Activated effector memory CD4-positive, alpha-beta T cell treated with anti-CD3 and anti-CD28 coated beads, Interleukin-2, amount 50 U/mL, for 16 hours (primary cell): ENCODE measurements at regions not wholly inside any gene's neighbourhood (a gene's known extent, or its start where the extent isn't known, plus 50 kb on each side); places are given as distances from the start of the nearest gene placed in this dataset.

Experiments
- DNase-seq: peaks from one replicate; pipeline ENCODE4 v3.0.0-alpha.2; 2020

DNA sequence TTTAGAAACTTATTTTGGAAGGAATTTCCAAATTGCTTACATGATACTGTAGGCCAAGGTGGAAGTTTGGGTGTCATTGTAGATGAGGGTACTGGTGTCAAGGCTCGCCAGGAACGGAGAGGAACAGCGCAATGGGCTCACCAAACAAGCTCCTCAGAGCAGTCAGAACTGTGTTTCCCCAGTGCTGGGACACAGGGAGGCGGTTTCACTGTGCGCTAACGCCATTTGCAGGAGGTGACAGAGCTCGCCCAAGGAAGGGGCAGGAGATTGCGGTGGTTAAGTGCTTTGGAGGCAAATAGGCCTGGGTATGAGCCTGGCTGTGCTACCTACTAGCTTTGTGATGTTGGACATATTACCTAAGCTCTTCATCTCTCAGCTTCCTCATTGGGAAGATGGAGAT lies 57.3 kb downstream of the HHEX start:
- DNase-seq: no peak

GRCh38 chr10:92747600-92747999 lies 57.8 kb downstream of the HHEX start:
- peak; percentile 63 for DNase-seq

GRCh38 chr10:92750791-92751533 lies 61.2 kb downstream of the HHEX start:
- no peak for DNase-seq

- DNase-seq: no peak
Observed at GRCh38 chr10:92751534-92751811, 61.7 kb downstream of the HHEX start.

DNA sequence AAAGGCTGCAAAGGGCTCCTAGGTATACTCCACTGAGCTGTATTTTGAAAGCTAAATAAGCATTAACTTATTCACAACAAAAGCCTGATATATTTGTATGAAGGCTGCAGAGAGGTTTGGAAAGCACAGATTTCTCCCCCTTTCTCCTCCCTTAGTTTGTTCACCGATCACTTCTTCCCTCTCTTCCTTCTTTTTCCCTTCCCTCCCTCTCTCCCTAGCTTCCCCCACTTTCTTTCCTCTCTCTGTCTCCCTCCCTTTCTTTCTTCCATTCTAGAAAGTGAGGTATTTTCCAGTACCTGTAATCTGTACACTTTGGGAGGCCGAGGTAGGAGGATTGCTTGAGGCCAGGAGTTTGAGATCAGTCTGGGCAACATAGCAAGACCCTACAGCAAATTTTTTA lies 62.1 kb downstream of the HHEX start:
- no peak for DNase-seq

- no peak for DNase-seq
Observed at GRCh38 chr10:92753865-92754264, 64.1 kb downstream of the HHEX start.

DNA sequence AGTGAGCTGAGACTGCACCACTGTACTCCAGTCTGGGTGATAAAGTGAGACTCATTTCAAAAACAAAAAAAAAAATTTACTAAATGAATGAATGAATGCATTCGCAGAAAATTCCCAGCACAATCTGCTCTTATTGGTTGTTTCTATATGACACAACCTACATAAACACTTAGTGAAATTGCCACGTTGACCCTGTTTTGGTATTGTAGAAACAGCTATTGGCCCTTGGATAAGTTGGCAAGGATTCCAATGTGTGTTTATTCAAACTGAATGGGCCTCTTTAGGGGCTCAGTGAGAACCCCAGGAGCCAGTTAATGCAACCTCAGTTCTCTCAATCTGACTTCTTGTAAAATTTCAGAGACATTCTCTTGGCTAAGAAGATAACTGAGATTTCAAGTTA lies 66.0 kb downstream of the HHEX start:
- no peak for DNase-seq

DNA sequence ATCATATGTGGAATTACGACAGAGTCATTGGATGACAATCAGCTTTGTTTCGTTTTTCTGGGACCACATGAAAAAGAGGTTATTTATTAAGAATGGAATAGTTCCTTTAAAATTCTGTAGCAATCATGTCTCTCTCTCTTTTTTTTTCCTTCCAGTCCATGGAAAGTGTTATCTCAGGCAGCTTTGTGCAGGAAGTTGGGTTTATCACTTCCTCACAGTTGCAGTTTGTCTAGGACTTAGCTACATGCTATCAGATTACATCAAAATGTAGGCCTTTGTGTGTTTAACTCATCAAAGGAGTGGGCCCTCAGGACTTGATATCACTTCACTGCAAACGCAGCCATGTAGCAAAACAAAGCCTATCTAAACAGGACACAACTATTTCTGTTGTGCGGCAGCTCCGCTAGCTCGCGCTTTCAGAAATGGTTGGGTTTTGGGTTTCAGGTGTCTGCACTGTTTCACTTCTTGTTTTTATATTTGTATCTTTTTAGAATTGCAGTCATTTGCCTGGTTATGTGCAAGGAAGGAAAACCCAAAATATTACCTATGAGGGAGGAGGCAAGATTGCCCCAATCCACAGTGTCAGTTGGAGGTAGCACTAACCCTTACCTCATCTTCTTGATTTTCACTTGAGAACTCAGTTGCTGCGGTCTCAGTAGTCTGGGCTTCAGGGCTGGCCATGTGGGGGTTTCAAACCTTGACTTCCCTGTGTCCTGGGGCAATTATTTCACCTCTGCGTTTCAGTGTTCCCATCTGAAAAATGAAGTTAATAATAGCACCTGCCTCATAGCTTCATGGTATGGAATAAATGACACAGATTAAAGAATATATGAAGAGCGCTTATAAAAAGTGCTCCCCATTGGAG lies 66.7 kb downstream of the HHEX start:
- no peak for DNase-seq

GRCh38 chr10:92757066-92757710 lies 67.4 kb downstream of the HHEX start:
- DNase-seq: no peak

- no peak for DNase-seq
Observed at GRCh38 chr10:92757711-92758104, 68.0 kb downstream of the HHEX start.

- DNase-seq: no peak
Observed at GRCh38 chr10:92758594-92758993, 68.8 kb downstream of the HHEX start.

DNA sequence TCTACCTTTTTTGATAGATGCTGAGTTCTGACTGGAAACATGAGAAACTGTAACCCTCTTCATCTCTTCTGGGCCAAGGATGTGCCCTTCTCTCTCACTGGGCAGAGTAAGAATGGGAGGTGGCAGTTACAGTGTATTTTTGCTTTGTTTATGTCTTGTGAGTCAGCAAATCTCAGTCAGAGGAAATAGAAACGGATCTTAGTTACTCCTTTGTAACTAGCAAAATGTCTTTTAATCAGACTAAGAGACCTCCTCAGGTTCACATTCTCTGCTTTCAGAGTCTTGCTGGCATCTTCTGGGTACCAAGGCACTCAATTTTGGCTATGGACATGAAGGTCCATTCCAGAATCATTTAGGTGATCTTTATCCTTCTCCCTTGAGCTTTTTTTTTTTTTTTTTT lies 70.9 kb downstream of the HHEX start:
- DNase-seq: no peak

GRCh38 chr10:92761571-92761970 lies 71.8 kb downstream of the HHEX start:
- DNase-seq: no peak

GRCh38 chr10:92763634-92764155 lies 73.9 kb downstream of the HHEX start:
- no peak for DNase-seq

DNA sequence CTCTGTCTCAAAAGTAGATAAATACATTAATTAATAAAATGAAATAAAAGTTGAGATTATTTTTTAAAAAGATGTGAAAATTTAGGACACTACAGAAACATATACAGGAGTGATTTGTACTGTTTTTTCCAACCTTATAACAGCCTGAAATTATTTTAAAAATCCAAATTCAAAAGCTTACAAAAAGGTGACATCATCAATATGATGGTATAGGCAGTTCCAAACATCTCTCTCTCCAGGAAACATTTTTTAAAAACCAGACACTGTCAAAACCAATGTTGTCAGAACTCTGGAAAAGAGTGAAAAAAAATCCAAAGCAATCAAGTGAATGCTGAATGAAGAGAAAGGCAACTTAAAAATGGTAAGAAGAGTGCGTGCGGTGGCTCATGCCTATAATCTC lies 76.7 kb downstream of the HHEX start:
- DNase-seq: no peak

DNA sequence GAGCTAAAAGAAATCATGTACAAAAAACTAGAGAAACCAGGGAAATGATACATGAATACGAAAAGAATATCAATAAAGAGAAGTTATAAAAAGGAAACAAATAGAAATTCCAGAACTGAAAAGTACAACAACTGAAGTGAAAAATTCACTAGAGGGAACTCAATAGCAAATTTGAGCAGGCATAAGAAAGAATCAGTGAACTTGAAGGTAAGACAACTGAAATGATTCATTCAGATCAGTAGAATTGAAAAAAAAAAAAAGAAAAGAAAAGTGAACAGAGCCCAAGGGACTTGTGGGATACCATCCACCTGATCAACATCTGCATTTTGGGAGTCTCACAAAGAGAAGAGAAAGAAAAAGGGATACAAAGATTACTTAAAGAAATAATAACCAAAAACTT lies 78.3 kb downstream of the HHEX start:
- DNase-seq: no peak

DNA sequence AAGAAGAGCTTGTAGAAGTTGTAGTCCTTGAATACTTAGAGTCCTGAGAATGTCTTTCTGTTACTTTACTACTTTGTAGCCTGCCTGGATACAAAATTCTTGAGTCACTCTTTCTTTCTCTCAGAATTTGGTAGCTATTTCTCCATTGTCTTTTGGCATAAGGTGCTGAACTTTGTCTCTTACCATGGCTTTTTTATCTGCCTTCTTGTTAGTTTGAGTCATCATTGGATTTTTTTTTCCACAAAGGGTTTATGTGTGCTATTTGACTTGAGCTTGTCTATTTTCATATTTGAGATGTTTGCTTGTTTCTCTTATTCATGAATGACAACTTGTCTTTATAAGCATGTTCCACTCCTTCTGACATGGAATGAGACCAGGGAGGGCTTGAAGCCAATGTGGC lies 74.5 kb upstream of the EXOC6 start:
- DNase-seq: no peak

DNA sequence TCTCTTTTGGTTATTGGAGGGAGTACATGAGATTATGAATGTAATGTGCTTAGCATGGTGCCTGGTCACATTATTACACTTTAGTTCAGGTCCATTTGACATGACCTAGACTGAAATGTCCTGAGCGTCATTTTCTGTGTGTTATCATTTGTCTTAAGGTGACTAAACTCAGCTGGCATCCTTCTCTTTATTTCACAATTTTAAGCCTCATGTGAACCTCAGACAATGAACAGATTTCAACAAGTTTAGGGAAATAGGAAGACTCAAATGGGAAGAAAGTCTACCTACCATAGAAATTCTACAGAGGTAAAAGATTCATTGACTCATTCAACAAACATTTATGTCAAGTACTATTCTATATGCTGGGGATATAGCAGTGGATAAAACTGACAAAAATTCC lies 70.2 kb upstream of the EXOC6 start:
- no peak for DNase-seq

- no peak for DNase-seq
Observed at GRCh38 chr10:92785118-92785517, 63.2 kb upstream of the EXOC6 start.

DNA sequence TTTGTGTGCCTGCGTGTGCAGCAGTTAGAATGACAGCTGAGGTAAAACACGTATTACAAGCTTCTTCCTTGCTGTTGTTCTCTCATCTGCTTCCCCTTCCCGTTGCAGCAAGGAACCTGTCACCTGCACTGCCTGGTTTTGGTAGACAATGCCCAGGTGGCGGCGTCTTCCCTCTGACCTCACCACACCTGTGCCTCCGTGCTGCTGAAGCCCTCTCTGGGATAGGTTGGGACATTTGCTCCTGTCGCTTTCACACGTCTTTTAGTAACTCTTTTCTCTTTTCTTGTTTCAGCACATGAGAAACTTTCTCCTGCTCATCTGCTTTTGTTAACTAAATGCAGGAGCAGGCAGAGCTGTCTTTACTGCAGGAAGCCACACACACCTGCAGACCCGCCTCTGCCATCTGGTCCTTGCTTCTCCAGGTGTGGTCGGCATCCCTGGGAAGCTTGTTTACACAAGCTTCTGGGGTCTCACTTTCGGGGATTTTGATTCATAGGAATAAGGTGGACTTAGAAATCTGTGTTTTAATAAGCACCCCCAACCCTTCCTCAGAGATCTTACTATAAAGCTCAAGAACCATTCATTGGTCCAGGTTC lies 60.7 kb upstream of the EXOC6 start:
- DNase-seq: no peak

DNA sequence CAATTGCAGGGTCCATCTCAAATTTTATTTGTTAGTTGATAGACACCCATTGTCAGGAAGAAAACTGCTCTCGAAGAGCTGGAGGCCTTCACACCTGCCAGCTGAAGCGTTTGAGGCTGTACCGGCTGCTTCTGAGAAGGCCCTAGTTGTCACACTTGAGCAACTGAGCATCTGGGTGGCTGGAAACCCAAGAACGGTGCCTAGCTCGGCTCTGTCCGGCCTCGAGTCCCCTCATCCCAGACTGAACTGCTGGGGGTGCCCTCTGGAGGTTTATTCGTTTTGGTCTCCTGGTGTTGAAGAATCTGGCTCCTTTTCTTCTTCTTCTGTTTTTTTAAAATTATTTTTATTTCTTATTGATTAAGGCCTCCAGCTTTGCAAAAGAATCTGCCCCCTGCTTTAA lies 59.3 kb upstream of the EXOC6 start:
- DNase-seq: no peak

DNA sequence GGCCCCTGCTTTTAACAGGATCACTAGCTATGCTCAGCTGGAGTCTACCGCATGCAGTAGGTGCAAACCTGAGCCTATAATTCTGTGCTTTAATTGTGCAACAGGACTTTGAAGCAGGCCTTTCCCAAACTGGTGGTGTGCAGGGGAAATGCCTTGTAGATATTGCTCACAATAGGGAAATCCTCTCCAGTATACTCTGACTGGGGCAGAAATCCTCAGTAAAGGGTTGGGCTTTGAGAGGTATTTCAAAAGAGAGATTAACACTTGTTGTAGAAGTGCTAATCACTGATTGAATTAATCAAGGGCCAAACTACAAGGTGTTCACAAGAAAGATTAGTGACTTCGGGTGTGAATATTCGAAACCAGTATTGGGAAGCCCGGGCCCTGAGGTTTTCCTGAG lies 58.5 kb upstream of the EXOC6 start:
- no peak for DNase-seq

- no peak for DNase-seq
Observed at GRCh38 chr10:92790440-92790839, 57.9 kb upstream of the EXOC6 start.

DNA sequence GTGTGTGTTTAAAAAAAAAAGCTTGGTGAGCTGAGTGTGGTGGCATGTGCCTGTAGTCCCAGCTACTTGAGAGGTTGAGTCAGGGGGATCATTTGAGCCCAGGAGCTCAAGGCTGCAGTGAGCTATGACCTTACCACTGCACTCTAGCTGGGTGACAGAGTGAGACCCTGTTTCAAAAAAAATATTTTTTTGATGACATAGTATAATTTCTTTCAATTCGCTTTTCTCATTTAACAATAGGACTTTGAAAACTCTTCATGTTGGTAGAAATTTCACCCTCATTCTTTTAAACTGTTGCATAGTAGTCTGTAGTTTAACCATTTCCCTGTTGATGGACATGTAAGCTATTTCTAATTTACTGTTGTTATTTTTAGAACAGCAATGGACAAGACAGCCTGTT lies 55.7 kb upstream of the EXOC6 start:
- no peak for DNase-seq
